ENCODE measurements at regions not wholly inside any gene's neighbourhood (a gene's known extent, or its start where the extent isn't known, plus 50 kb on each side); places are given as distances from the start of the nearest gene placed in this dataset.

DNA sequence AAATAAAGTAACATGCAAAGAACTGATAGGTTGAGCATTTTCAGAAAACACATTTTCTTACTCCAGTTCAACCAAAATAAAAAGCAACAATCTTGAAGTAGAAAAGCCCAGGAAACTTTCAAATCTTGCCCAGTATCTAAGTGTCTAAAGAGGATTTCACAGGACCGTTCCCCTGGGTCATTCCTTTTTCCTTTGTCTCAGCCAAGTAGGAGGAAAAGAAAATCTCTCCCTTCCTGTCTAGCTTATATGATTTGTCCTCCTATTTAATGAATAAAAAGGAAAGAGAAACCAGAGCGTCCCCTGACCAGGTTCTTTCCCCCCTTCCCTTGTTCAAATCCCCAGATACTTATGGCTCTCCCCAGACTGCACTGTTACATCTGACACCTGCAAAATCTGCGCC is 248.0 kb downstream of the KCTD12 start:
- Histone ChIP-seq H3K27me3 (no peaks in the 10 kb centered on the region), H3K4me3 (no peak overlapping the region), H3K4me1 (peaks cover 0 to 3% (median 0%) of the 10 kb centered on the region in 4 donors), H3K9me3 (no peaks in the 10 kb centered on the region), H3K27ac (no peak overlapping the region), H3K36me3 (no peaks in the 10 kb centered on the region)
- TF ChIP-seq EP300 (IDR thresholded peaks at IDR 0.05), result no peak
- no peak for TF ChIP-seq POLR2A (IDR thresholded peaks at IDR 0.05)
- TF ChIP-seq, protein P1, sequence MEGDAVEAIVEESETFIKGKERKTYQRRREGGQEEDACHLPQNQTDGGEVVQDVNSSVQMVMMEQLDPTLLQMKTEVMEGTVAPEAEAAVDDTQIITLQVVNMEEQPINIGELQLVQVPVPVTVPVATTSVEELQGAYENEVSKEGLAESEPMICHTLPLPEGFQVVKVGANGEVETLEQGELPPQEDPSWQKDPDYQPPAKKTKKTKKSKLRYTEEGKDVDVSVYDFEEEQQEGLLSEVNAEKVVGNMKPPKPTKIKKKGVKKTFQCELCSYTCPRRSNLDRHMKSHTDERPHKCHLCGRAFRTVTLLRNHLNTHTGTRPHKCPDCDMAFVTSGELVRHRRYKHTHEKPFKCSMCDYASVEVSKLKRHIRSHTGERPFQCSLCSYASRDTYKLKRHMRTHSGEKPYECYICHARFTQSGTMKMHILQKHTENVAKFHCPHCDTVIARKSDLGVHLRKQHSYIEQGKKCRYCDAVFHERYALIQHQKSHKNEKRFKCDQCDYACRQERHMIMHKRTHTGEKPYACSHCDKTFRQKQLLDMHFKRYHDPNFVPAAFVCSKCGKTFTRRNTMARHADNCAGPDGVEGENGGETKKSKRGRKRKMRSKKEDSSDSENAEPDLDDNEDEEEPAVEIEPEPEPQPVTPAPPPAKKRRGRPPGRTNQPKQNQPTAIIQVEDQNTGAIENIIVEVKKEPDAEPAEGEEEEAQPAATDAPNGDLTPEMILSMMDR (IDR thresholded peaks at IDR 0.05), result no peak
- no peak for TF ChIP-seq POLR2AphosphoS5 (IDR thresholded peaks at IDR 0.05)
- 70 to 77% methylated on average over 3 of the region's 3 CpGs for WGBS, 2 donors
- ATAC-seq (ENCODE audit: low FRiP score in 2 of 2) (no peak), DNase-seq (no peak)

DNA sequence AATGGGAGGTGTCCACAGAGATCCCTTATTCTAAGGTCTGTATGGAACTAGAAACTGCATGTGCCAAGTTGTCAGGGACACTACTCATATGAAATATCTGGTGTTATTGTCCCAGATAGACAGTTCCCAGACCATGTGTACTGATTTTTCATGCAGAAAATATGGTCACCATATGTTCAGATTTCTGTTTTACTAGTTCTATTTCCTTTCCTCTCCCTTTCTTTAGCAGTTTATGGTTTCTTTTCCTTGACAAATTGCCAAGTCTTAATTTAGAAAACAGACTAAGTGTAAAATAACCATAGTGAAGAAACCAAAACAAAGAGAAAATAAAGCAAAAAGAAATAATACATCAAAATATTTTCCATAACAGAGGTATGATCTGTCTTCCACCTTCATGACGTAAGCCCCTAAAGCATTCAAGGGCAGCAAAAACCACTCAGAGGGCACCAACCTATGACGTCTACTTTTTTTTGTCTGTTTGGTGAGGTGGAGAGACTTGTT is 248.5 kb downstream of the KCTD12 start:
- peaks cover 0 to 3% (median 0%) of the 10 kb centered on the region in 4 donors for H3K4me1 ChIP-seq
- DNase-seq (no peak), ATAC-seq (ENCODE audit: low FRiP score in 2 of 2) (no peak)
- WGBS, 2 donors, result 67 to 70% methylated on average over 2 of the region's 2 CpGs
- TF ChIP-seq, protein P1 (IDR thresholded peaks at IDR 0.05), result no peak
- TF ChIP-seq EP300 (IDR thresholded peaks at IDR 0.05), result no peak
- TF ChIP-seq POLR2AphosphoS5 (IDR thresholded peaks at IDR 0.05), result no peak
- no peak for TF ChIP-seq POLR2A (IDR thresholded peaks at IDR 0.05)
- no peaks in the 10 kb centered on the region for H3K9me3 ChIP-seq
- no peaks in the 10 kb centered on the region for H3K36me3 ChIP-seq
- H3K27me3 ChIP-seq, result no peaks in the 10 kb centered on the region
- no peak overlapping the region for H3K27ac ChIP-seq
- H3K4me3 ChIP-seq, result no peak overlapping the region

DNA sequence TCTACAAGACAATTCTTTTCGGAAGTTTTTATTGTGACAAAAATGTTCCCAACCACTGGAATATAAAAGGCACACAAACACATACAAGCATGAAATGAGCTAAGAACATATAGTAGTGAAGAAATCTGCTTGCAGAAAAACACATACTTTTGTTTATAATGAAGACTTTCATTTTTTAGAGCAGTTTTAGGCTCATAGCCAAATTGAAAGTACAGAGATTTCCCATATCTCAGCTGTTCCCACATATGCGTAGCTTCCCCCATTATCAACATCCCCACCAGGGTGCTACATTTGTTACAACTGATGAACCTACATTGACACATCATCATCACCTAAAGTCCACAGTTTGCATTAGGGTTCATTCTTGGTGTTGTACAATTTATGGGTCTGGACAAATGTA is 249.4 kb downstream of the KCTD12 start:
- H3K9me3 ChIP-seq, result no peaks in the 10 kb centered on the region
- 88 to 91% methylated on average over 2 of the region's 2 CpGs for WGBS, 2 donors

GRCh38 chr13:76635232-76636230 is 250.7 kb downstream of the KCTD12 start:
- 87 to 88% methylated on average over 7 of the region's 7 CpGs for WGBS, 2 donors
- ATAC-seq (ENCODE audit: low FRiP score in 2 of 2), result no peak
- TF ChIP-seq, protein P1 (IDR thresholded peaks at IDR 0.05), result no peak
- TF ChIP-seq POLR2AphosphoS5 (IDR thresholded peaks at IDR 0.05) (no peak), POLR2A (IDR thresholded peaks at IDR 0.05) (no peak), EP300 (IDR thresholded peaks at IDR 0.05) (no peak)
- DNase-seq, result no peak
- no peaks in the 10 kb centered on the region for H3K9me3 ChIP-seq
- no peaks in the 10 kb centered on the region for H3K27me3 ChIP-seq
- peaks cover 0 to 3% (median 0%) of the 10 kb centered on the region in 4 donors for H3K4me1 ChIP-seq
- H3K27ac ChIP-seq, result no peak overlapping the region
- no peaks in the 10 kb centered on the region for H3K36me3 ChIP-seq
- H3K4me3 ChIP-seq, result no peak overlapping the region

More for the DNA sequence above, 249.4 kb downstream of the KCTD12 start:
- DNase-seq, result no peak
- Histone ChIP-seq H3K4me1 (peaks cover 0 to 3% (median 0%) of the 10 kb centered on the region in 4 donors), H3K4me3 (no peak overlapping the region), H3K27ac (no peak overlapping the region), H3K27me3 (no peaks in the 10 kb centered on the region), H3K36me3 (no peaks in the 10 kb centered on the region)
- no peak for ATAC-seq (ENCODE audit: low FRiP score in 2 of 2)
- no peak for TF ChIP-seq POLR2AphosphoS5 (IDR thresholded peaks at IDR 0.05)

DNA sequence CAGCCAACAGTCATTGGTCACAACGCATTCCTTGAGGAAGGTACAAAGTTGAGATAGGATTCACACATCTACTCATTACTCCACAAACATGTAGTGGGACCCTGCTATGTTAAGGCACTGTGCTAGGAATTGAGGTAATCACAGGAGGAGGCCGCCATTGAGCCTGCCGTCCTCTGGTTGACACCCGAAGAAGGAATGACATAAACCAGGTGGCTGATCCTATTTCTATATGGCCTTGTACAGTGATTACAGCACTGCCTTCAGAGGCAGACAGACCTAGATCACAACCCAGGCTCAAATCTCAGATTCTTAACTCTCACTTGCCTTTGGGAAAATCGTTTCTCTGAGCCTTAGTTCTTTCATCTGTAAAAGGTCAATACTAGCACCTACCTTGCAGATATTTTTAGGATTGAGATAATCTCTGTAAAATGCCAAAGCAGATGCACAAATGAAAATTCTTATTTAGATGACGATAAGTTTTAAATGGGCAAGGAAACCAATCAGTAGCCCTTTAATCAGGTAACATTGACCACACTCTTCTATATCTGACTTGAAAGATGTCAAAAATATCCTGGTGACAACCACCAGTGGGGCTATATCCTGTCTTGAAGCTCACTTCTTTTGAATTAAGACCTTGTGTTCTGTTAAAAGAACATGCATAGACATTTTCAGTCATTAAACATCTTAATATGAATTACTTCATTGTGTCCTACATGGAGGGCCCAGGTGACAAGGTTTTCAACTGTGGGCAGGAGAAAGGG is 251.6 kb downstream of the KCTD12 start:
- DNase-seq, result no peak
- no peak overlapping the region for H3K4me3 ChIP-seq
- no peaks in the 10 kb centered on the region for H3K27me3 ChIP-seq
- no peak for ATAC-seq (ENCODE audit: low FRiP score in 2 of 2)
- no peaks in the 10 kb centered on the region for H3K36me3 ChIP-seq
- H3K4me1 ChIP-seq, result peaks cover 0 to 3% (median 0%) of the 10 kb centered on the region in 4 donors
- no peaks in the 10 kb centered on the region for H3K9me3 ChIP-seq
- H3K27ac ChIP-seq, result no peak overlapping the region
- 75 to 76% methylated on average over 6 of the region's 6 CpGs for WGBS, 2 donors
- TF ChIP-seq POLR2A (IDR thresholded peaks at IDR 0.05), result no peak

Measured in upper lobe of left lung (tissue), 6 donors.